HG03432 (cell line): ENCODE measurements at regions not wholly inside any gene's neighbourhood (a gene's known extent, or its start where the extent isn't known, plus 50 kb on each side); places are given as distances from the start of the nearest gene placed in this dataset.

Experiments used
- ATAC-seq: cut with Tn5 transposase; IDR thresholded peaks from one replicate; pipeline ENCODE4 v1.9.1; 2021; ENCODE audit warnings: mild to moderate bottlenecking, moderate library complexity; ENCODE audit not compliant: unreplicated experiment

- ATAC-seq: no peak
These were observed 1099.3 kb downstream of the ROBO2 start for GRCh38 chr3:78139166-78139565.

GRCh38 chr3:78140274-78140673 is 1100.4 kb downstream of the ROBO2 start:
- no peak for ATAC-seq

DNA sequence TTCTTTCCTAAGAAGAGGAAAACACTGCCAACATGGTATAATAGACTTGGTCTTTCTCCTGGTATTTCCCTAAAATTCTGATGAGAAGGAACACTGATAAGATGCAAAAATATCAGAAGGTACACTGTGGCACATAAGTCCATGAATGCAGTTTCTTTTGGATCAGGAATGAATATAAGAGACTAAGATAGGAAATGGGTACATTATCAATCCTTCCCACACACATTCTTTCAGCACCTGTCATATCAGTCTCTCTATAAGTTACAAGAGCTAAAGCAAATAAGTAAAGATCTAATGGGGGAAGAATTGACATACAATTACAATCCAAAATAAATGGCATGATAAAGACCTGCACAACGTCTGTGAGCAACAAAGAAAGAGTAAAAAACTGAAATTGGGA is 1101.0 kb downstream of the ROBO2 start:
- no peak for ATAC-seq

DNA sequence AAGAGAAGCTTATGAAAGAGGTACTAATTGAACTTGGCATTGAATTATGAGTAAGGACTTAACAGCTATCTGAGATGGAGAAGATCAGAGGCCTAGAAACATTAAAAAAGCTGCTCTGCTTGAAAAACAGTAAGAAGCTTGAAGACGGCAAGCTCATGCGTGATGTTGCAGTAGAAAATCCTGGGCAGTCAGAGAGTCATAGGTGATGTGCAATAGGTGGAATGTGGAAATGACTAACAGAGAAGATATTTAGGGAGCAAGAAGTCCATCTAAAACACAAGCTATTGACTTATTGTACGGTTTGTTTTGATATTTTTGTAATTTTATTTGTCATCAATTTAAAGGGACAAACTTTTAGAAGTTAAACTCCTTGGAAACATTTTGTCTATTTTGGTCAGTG is 1101.4 kb downstream of the ROBO2 start:
- ATAC-seq: no peak

DNA sequence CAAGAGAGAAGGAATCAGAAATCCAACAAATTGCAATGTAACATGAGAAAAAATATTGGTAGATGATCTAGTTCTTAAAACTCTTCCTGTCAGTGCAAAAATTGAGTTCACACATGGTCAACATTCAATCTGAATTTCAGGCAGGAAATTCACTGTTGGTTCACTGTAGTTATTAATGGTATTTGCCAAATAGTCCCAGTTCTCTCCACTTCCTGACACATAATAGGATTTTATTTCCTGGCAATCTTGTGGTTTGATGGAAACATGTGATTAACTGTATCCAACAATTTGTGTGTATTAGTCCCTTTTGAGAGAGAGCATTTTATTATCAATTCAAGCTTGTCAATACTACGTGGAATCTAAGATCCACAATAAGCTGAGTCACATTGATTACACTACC is 1103.1 kb downstream of the ROBO2 start:
- ATAC-seq: no peak

DNA sequence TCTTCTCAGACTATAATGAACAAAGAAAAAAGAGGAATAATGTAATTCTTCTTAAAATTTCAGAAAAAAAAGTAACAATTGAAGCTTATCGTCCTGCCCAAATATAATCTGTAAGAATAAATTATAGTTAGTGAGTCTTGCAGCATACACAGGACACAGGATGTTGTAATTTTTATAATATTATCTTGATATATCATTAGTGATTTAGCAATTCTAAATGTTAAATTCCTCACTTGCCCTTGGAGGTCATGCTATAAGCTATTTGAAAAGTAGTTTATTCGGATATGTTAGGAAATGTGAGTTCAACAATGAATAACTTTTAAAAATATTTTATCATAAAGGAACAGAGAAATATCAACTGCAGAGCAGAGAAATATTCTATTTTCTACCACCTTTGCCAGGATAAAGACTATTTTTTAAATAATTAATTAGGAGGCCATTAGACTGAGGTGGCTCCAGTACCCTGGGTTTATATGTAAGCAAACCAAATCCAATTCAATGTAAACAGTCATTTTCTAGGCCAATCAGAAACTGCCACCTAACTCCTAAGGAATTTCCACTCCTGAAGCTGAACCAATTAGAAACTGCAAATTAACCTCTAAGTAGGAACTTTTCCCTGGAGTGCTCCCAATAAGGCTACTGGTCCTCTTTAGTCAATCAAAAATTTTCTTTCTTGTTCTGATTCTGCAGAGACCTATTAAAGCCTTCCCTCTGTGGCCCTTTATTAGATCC is 1109.3 kb downstream of the ROBO2 start:
- no peak for ATAC-seq

DNA sequence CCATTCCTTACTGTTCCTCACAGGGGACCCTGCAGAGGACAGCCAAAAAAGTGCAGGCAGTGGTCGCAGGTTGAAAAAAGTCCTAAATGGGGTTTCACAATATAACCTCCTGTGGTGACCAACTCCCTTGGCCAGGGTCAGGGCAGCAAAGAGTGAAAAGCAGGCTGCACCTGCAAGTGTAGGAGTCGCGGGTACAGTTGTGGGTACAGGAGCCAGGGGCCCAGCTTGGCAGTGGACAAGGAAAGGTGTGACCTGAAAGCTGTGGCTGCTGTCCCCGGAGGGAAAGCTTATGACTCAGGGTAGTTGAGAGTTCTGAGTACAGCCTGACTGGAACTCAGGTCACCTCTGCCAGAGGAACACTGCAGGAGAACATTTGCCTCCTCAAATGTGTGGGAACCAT is 1114.1 kb downstream of the ROBO2 start:
- ATAC-seq: no peak

DNA sequence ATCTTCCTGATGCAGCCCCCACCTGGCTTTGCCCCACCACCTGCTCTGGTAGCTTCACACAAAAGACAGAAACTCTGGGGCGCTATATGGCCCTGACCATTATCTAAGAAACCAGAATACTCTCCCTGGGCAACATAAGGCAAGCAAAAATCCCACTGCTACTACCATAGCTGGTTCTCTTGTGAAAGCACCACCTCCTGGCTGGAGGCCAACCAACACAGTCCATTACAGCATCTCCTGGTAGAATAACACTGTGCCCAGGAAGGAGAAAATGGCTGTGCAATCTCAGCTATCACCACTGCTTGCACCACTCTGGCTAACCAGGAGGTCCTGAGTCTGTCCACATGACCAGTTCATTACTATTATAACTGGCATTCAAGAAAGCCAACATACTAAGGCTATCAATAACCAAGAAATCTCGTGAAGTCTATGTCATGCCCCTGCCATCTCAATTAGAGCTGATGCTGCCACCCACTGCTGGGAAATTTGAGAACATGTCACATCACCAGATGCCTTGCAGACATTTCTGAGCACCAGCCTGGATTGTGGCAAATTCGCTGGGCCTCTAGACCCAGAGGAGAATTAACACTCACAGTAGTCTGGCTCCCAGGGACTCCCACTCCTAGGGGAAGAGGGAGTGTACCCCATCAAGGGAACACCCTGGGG is 1114.8 kb downstream of the ROBO2 start:
- no peak for ATAC-seq

DNA sequence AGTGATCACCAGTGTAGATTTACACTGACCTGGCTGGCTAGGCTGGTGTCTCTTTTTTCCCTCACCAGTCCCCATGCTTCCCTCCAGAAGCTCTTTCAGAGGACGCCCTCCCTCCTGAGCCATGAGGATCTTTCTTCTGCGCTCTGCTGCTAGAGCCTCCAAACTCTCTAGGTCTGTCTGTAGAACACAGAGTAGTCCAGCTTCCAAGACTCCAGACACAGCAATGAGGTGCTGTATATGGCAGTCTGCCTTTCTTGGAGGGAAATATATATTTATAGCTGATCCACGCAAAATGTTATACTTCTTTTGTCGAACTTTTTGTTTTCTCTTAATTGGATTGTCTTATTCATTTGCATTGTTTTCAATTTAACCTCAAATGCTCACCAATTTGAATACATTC is 1121.8 kb downstream of the ROBO2 start:
- ATAC-seq: no peak

- no peak for ATAC-seq
These were observed 1123.5 kb downstream of the ROBO2 start for GRCh38 chr3:78163379-78163778.

GRCh38 chr3:78165876-78166275 is 1126.0 kb downstream of the ROBO2 start:
- ATAC-seq: no peak

DNA sequence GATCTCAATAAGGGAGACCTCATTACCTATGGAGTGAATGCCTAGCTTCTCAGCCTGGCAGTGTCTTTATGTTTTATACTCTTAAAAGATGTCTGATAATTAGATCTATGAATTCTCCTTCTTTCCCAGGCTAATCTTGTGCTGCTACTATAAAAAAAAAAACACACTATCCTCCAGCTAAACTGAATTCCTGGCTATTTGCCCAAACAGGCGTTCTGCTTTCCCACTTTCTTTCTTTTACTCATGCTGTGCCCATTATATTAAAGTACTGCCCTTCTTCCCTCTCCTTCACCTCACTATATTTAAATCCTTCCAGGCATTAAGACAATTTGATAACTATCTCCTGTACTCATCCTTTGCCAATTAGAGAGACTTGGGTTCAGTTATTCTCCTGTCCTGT is 1134.9 kb downstream of the ROBO2 start:
- no peak for ATAC-seq

GRCh38 chr3:78176869-78177268 is 1137.0 kb downstream of the ROBO2 start:
- no peak for ATAC-seq

GRCh38 chr3:78177780-78178179 is 1137.9 kb downstream of the ROBO2 start:
- ATAC-seq: no peak

DNA sequence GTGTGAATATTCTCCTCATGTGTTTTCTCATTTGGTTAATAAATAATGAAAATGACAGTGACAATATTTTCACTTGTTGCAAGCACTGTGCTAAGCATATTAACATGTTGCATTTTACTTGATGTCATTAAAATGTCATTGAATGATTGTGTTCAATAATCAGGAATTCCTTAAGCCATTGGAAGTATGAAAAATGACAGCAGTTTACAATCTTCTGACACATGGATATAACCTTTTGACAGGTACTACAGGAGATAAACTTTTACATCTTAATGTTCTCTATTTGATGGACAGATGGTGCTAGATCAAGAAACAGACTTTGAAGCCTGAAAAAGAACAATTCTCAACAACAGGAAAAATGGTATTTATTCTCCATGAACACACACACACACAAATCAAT is 1138.3 kb downstream of the ROBO2 start:
- no peak for ATAC-seq

- ATAC-seq: no peak
These were observed 1139.0 kb downstream of the ROBO2 start for GRCh38 chr3:78178740-78179363.

DNA sequence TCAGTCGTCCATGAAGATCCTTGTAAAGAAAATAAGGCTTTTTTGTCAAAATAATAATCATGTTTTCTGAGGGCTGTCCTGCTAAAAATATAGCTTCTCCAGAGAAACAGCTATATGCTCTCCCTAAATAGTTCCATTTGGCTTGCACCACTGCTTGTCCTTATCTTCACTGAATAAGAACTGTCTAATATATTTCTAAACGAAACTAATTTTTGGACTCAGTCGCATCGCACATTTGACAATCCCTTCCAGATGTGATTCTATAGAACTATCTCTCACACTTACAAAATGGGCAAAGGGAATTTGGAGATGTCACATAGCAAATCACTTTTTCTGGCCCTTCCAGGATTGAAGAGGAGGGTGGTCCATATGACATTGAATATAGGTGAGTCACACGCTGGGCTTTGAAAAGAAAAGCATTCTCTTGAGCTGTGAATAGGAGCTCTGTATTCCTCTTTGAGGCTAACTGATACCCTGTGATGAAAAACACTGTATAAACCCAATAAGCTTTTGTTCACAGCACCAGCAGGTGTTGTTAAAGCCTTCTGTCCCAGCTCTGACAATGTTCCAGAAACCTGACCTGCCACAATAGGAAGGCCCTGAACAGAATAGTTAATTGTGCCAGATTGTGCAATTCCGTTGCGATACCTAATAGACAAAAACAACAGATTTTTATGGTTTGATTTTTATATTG is 1144.2 kb downstream of the ROBO2 start:
- no peak for ATAC-seq

DNA sequence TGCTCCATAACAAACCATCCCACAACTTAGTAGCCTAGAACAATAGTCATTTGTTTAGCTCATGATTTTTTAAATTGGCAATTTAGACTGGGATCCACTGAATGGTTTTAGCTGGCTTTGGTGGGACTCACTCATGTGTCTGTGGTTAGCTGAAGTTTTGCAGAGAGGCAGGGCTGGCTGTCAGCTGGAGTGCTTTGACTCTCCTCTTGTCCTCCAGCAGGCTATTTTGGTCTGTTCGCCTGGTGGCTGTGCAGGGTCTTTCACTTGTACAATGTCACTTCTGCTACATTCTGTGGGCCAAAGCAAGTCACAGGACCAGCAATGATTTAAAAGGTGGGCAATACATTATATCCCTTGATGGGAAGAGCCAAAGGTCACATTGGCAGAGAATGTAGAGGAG is 1146.5 kb downstream of the ROBO2 start:
- no peak for ATAC-seq

DNA sequence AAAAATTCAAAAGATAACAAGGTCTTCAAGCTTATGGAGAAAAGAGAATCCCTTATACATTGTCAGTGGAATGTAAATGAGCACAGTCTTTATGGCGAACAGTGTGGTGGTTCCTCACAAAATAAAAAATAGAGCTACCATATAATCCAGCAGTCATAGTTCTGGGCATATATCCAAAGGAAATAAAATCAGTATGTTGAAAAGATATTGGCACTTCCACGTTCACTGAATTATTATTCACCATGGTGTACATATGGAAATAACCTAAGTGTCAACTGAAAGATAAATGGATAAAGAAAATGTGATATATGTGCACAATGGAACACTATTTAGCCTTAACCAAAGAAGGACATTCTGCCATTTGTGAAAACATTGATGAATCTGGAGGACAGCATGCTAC is 1161.2 kb downstream of the ROBO2 start:
- ATAC-seq: no peak

- no peak for ATAC-seq
These were observed 1165.1 kb downstream of the ROBO2 start for GRCh38 chr3:78204977-78205376.

DNA sequence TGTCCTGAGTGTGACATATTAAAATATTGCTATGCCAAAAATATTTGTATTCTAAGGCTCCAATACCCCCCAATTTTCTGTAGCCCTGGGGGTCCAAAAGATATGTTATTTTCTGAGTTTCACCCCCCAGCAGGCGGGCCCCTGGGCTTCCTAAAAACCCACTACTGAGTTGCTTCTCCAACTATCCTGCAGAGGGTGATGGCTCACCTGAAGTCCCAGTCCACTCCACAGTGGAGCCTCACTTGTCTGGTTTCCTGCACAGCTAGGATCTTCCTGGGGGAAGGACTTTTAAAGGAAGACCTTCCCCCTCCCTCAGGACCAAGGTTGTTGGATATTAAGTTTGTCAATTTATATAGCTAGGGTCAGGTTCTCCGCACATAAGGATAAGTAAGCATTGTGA is 1181.4 kb downstream of the ROBO2 start:
- no peak for ATAC-seq

GRCh38 chr3:78221796-78222195 is 1181.9 kb downstream of the ROBO2 start:
- ATAC-seq: no peak
